SK-N-SH treated with all-trans-retinoic acid at 6 μM for 48 hours (cell line): ENCODE measurements at regions not wholly inside any gene's neighbourhood (a gene's known extent, or its start where the extent isn't known, plus 50 kb on each side); places are given as distances from the start of the nearest gene placed in this dataset.

Source experiments
- ARNTL ChIP-seq: fragments of 450-650 bp; formaldehyde crosslinking; IDR thresholded peaks from 2 replicates; pipeline ENCODE4 v1.5.0; 2020; ENCODE audit warnings: low read depth, mild to moderate bottlenecking, moderate library complexity, borderline replicate concordance
- BACH2 ChIP-seq: fragments of 250-450 bp; sonication (Bioruptor Pico); IDR thresholded peaks from 2 replicates; pipeline ENCODE4 v1.9.0; 2021; ENCODE audit warnings: mild to moderate bottlenecking, borderline replicate concordance
- CREB5 ChIP-seq: fragments of 250-450 bp; sonication (Bioruptor Pico); IDR thresholded peaks from 2 replicates; pipeline ENCODE4 v1.5.1; 2020; ENCODE audit warnings: low read depth, mild to moderate bottlenecking, moderate library complexity
- CSDC2 ChIP-seq: fragments of 250-450 bp; sonication (Bioruptor Pico); IDR thresholded peaks from 2 replicates; pipeline ENCODE4 v1.5.0; 2020; ENCODE audit warnings: mild to moderate bottlenecking, moderate library complexity
- ISL1 ChIP-seq: fragments of 250-450 bp; sonication (Bioruptor Pico); IDR thresholded peaks from 2 replicates; pipeline ENCODE4 v2.1.2; 2022; ENCODE audit warnings: mild to moderate bottlenecking, moderate library complexity
- PATZ1 ChIP-seq: fragments of 250-450 bp; sonication (Bioruptor Pico); IDR thresholded peaks from 2 replicates; pipeline ENCODE4 v1.8.0; 2020; ENCODE audit warnings: mild to moderate bottlenecking, moderate library complexity, borderline replicate concordance
- TSHZ2 ChIP-seq: fragments of 250-450 bp; sonication (Bioruptor Pico); IDR thresholded peaks from 2 replicates; pipeline ENCODE4 v1.5.0; 2020; ENCODE audit warnings: mild to moderate bottlenecking, moderate library complexity
- ZFP3 ChIP-seq: fragments of 250-450 bp; sonication (Bioruptor Pico); IDR thresholded peaks from 2 replicates; pipeline ENCODE4 v1.5.0; 2020; ENCODE audit warnings: mild to moderate bottlenecking, moderate library complexity
- ZFP30 ChIP-seq: fragments of 450-650 bp; formaldehyde crosslinking; IDR thresholded peaks from 2 replicates; pipeline ENCODE4 v1.5.0; 2022; ENCODE audit warnings: mild to moderate bottlenecking, moderate library complexity
- ZNF565 ChIP-seq: fragments of 450-650 bp; formaldehyde crosslinking; conservative IDR thresholded peaks from 2 replicates; pipeline ENCODE4 v1.5.0; 2020; ENCODE audit warnings: low read depth, mild to moderate bottlenecking, moderate library complexity
- ZNF70 ChIP-seq: fragments of 450-650 bp; formaldehyde crosslinking; IDR thresholded peaks from 2 replicates; pipeline ENCODE4 v1.5.0; 2020; ENCODE audit warnings: mild to moderate bottlenecking, moderate library complexity

- no peak for TF ChIP-seq ZNF565 (CRISPR knock-in tag)
- no peak for TF ChIP-seq CREB5
- no peak for TF ChIP-seq ZFP30 (CRISPR knock-in tag)
- TF ChIP-seq ZNF70 (CRISPR knock-in tag) = no peak
- TF ChIP-seq ZFP3 = no peak
- TF ChIP-seq BACH2 (CRISPR knock-in tag) = no peak
- TF ChIP-seq PATZ1 (CRISPR knock-in tag) = no peak
- no peak for TF ChIP-seq TSHZ2 (CRISPR knock-in tag)
- TF ChIP-seq ARNTL (CRISPR knock-in tag) = no peak
- no peak for TF ChIP-seq ISL1
- no peak for TF ChIP-seq CSDC2 (CRISPR knock-in tag)
Observed at GRCh38 chr14:100638211-100638855, 51.1 kb upstream of the BEGAIN start.
